Trophoblast cell (in vitro differentiated cells and primary cell): ENCODE measurements at regions not wholly inside any gene's neighbourhood (a gene's known extent, or its start where the extent isn't known, plus 50 kb on each side); places are given as distances from the start of the nearest gene placed in this dataset.

ENCODE experiments used
- DNase-seq, 2 donors: peaks; one replicate each; pipeline ENCODE4 v3.0.0-alpha.2; 2016
- H2AFZ ChIP-seq: 2 replicates; pipeline ENCODE4 v1.6.1; 2013; ENCODE audit warnings: low read length, moderate library complexity, mild to moderate bottlenecking; ENCODE audit not compliant: insufficient read depth, poor library complexity
- H2AK5ac ChIP-seq: 2 replicates; pipeline ENCODE4 v1.6.1; 2013; ENCODE audit warnings: mild to moderate bottlenecking, low read length
- H2BK120ac ChIP-seq: 2 replicates; pipeline ENCODE4 v1.6.1; 2013; ENCODE audit warnings: low read length, mild to moderate bottlenecking, moderate library complexity; ENCODE audit not compliant: insufficient read depth, poor library complexity
- H2BK12ac ChIP-seq: 2 replicates; pipeline ENCODE4 v1.6.1; 2013; ENCODE audit warnings: mild to moderate bottlenecking, low read length, moderate library complexity
- H2BK5ac ChIP-seq: 2 replicates; pipeline ENCODE4 v1.6.1; 2013; ENCODE audit warnings: low read length, low read depth, moderate library complexity, mild to moderate bottlenecking; ENCODE audit not compliant: poor library complexity
- H3K14ac ChIP-seq: 2 replicates; pipeline ENCODE4 v1.6.1; 2013; ENCODE audit warnings: mild to moderate bottlenecking, low read length
- H3K18ac ChIP-seq: 2 replicates; pipeline ENCODE4 v1.6.1; 2013; ENCODE audit warnings: mild to moderate bottlenecking, low read length
- H3K23ac ChIP-seq: 2 replicates; pipeline ENCODE4 v1.6.1; 2013; ENCODE audit warnings: low read length
- H3K27ac ChIP-seq: 2 replicates; pipeline ENCODE4 v1.5.1; 2013; ENCODE audit warnings: low read depth, mild to moderate bottlenecking, inconsistent platforms, low read length, moderate library complexity
- H3K27me3 ChIP-seq: 2 replicates; pipeline ENCODE4 v1.6.1; 2013; ENCODE audit warnings: inconsistent platforms, mild to moderate bottlenecking, low read length, moderate library complexity; ENCODE audit not compliant: insufficient read depth
- H3K36me3 ChIP-seq, 2 experiments: 1 replicate in 1 of 2; 2 replicates in 1 of 2; pipeline ENCODE4 v1.6.1; 2013; ENCODE audit warnings: low read length in 2 of 2, mild to moderate bottlenecking in 2 of 2, moderate library complexity in 1 of 2; ENCODE audit not compliant: insufficient read depth in 2 of 2, control insufficient read depth in 1 of 2
- H3K4ac ChIP-seq: 2 replicates; pipeline ENCODE4 v1.6.1; 2013; ENCODE audit warnings: low read depth, mild to moderate bottlenecking, low read length, moderate library complexity
- H3K4me1 ChIP-seq, 2 experiments: 1 replicate in 1 of 2; 2 replicates in 1 of 2; pipeline ENCODE4 v1.6.1; 2013; ENCODE audit warnings: low read length in 2 of 2, mild to moderate bottlenecking in 2 of 2, moderate library complexity in 1 of 2; ENCODE audit not compliant: insufficient read depth in 2 of 2, control insufficient read depth in 1 of 2
- H3K4me2 ChIP-seq: 2 replicates; pipeline ENCODE4 v1.6.1; 2013; ENCODE audit warnings: inconsistent platforms, mild to moderate bottlenecking, low read length, moderate library complexity
- H3K4me3 ChIP-seq: 2 replicates; pipeline ENCODE4 v1.5.1; 2013; ENCODE audit warnings: mild to moderate bottlenecking, low read depth, low read length, inconsistent platforms
- H3K79me1 ChIP-seq: one replicate; pipeline ENCODE4 v1.6.1; 2013; ENCODE audit warnings: low read length
- H3K79me2 ChIP-seq: 2 replicates; pipeline ENCODE4 v1.6.1; 2013; ENCODE audit warnings: low read length, mild to moderate bottlenecking; ENCODE audit not compliant: control insufficient read depth, insufficient read depth, poor library complexity
- H3K9ac ChIP-seq: 2 replicates; pipeline ENCODE4 v1.6.1; 2013; ENCODE audit warnings: mild to moderate bottlenecking, low read length
- H3K9me3 ChIP-seq: 2 replicates; pipeline ENCODE4 v1.6.1; 2013; ENCODE audit warnings: low read depth, mild to moderate bottlenecking, control low read depth, inconsistent platforms, low read length; ENCODE audit not compliant: insufficient read depth
- H4K12ac ChIP-seq: 2 replicates; pipeline ENCODE4 v1.6.1; 2013; ENCODE audit warnings: low read depth, mild to moderate bottlenecking, low read length, moderate library complexity
- H4K8ac ChIP-seq: 2 replicates; pipeline ENCODE4 v1.6.1; 2013; ENCODE audit warnings: low read depth, mild to moderate bottlenecking, low read length, moderate library complexity
- H4K91ac ChIP-seq: one replicate; pipeline ENCODE4 v1.6.1; 2013; ENCODE audit warnings: low read depth, mild to moderate bottlenecking, low read length, moderate library complexity
- WGBS: extraction: QIAGEN DNeasy Blood & Tissue Kit; methylation state at CpG from one replicate; pipeline ENCODE4 v1.1.7; 2013; ENCODE audit warnings: missing lambda C conversion rate; ENCODE audit not compliant: insufficient read length, insufficient coverage; ENCODE audit errors: extremely low coverage; 5-methylcytosine and 5-hydroxymethylcytosine counted together

GRCh38 chr15:69701198-69701597 lies 248.6 kb downstream of the RPLP1 start:
- no peak for DNase-seq
- no peak overlapping the region for H3K4me3 ChIP-seq
- H3K27ac ChIP-seq: no peak overlapping the region
- no peak overlapping the region for H3K4me2 ChIP-seq
- peaks cover 3% of the 10 kb centered on the region in 2 experiments for H3K4me1 ChIP-seq
- H3K9me3 ChIP-seq: no peaks in the 10 kb centered on the region
- H2BK120ac ChIP-seq: no peak overlapping the region
- no peak overlapping the region for H3K4ac ChIP-seq
- WGBS: no CpG with 5 or more reads among the region's 3 CpGs
- no peak overlapping the region for H2BK5ac ChIP-seq
- H3K18ac ChIP-seq: no peak overlapping the region
- no peaks in the 10 kb centered on the region for H3K36me3 ChIP-seq
- H3K79me2 ChIP-seq: no peaks in the 10 kb centered on the region
- no peaks in the 10 kb centered on the region for H3K27me3 ChIP-seq
- H2AFZ ChIP-seq: no peak overlapping the region
- H4K12ac ChIP-seq: no peak overlapping the region
- H4K8ac ChIP-seq: no peak overlapping the region
- H2AK5ac ChIP-seq: no peak overlapping the region
- H4K91ac ChIP-seq: no peak overlapping the region
- H3K79me1 ChIP-seq: no peaks in the 10 kb centered on the region
- no peak overlapping the region for H3K9ac ChIP-seq
- H2BK12ac ChIP-seq: no peak overlapping the region
- no peak overlapping the region for H3K14ac ChIP-seq
- H3K23ac ChIP-seq: no peak overlapping the region

DNA sequence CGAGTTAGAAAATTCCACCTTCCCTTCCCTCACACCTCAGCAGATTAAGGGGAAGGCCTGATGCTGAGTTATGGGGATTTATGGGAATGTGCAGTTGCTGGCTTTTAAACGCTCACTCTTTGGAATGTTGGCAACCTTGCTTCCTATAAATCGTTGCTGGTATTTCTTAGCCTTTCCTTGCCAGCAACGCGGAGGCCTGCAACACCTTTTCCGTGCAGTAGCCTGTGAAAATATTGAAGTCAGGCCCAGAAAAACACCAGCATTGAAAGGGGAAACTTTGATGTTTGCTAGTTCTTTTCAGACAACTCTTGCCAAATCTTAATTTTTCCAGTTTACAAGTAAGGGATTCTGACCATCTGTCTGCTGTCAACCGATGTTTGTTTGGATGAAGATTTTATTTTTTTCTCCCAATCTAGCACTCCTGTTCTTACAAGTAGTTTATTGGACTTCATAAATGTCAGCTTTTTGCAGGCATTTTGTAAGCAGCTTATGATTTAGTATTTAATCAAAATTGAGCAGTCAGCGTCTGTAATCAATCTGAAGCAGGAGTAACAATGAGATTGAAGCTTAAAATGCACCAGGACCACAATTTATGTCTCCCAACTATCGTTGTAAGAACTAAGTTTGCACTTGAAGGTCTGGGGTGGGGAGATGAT lies 251.0 kb downstream of the RPLP1 start:
- H2BK12ac ChIP-seq: no peak overlapping the region
- no peaks in the 10 kb centered on the region for H3K36me3 ChIP-seq
- no peak overlapping the region for H3K4ac ChIP-seq
- no peak overlapping the region for H4K8ac ChIP-seq
- no peak overlapping the region for H4K12ac ChIP-seq
- no peaks in the 10 kb centered on the region for H3K79me1 ChIP-seq
- no peak overlapping the region for H3K18ac ChIP-seq
- H2BK120ac ChIP-seq: no peak overlapping the region
- H3K14ac ChIP-seq: no peak overlapping the region
- no peak overlapping the region for H3K4me2 ChIP-seq
- peaks cover 4% of the 10 kb centered on the region for H3K9me3 ChIP-seq
- no peak overlapping the region for H2AFZ ChIP-seq
- H3K27ac ChIP-seq: no peak overlapping the region
- DNase-seq: no peak
- no peak overlapping the region for H3K4me3 ChIP-seq
- H3K4me1 ChIP-seq: peaks cover 3% of the 10 kb centered on the region in 2 experiments
- no peaks in the 10 kb centered on the region for H3K79me2 ChIP-seq
- H3K27me3 ChIP-seq: no peaks in the 10 kb centered on the region
- WGBS: no CpG with 5 or more reads among the region's 9 CpGs
- H2BK5ac ChIP-seq: no peak overlapping the region
- H4K91ac ChIP-seq: no peak overlapping the region
- no peak overlapping the region for H2AK5ac ChIP-seq
- H3K23ac ChIP-seq: no peak overlapping the region
- no peak overlapping the region for H3K9ac ChIP-seq

DNA sequence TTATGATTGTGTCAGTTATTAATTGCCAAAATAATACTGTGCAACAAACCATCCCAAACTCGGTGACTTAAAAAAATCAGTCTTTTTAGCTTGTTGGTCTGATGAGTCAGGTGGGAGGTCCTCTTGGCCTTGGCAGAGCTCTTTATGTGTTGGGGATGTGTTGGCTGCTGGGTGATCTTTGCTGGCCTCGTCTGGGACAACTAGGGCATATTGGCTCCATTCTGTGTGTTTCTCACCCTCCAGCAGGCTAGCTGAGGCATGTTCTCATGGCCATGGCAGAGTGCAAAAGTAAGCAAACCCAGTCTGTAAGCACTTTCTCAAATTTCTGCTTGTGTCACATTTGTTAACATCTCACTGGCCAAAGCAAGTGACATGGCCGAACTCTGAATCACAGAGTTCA lies 251.6 kb downstream of the RPLP1 start:
- no peak overlapping the region for H2BK5ac ChIP-seq
- no peak overlapping the region for H2BK120ac ChIP-seq
- no peak overlapping the region for H3K14ac ChIP-seq
- H3K79me2 ChIP-seq: no peaks in the 10 kb centered on the region
- H3K4me1 ChIP-seq: no peaks in the 10 kb centered on the region
- H3K4me3 ChIP-seq: no peak overlapping the region
- H3K23ac ChIP-seq: no peak overlapping the region
- peaks cover 5% of the 10 kb centered on the region for H3K9me3 ChIP-seq
- no peak overlapping the region for H2BK12ac ChIP-seq
- H4K91ac ChIP-seq: no peak overlapping the region
- no peaks in the 10 kb centered on the region for H3K36me3 ChIP-seq
- no peak overlapping the region for H2AK5ac ChIP-seq
- H2AFZ ChIP-seq: no peak overlapping the region
- H4K8ac ChIP-seq: no peak overlapping the region
- DNase-seq: peak in 1 of 2 donors; percentile 23
- WGBS: no CpG with 5 or more reads among the region's 3 CpGs
- H3K27ac ChIP-seq: no peak overlapping the region
- no peak overlapping the region for H4K12ac ChIP-seq
- H3K4ac ChIP-seq: no peak overlapping the region
- H3K9ac ChIP-seq: no peak overlapping the region
- no peak overlapping the region for H3K4me2 ChIP-seq
- no peak overlapping the region for H3K18ac ChIP-seq
- H3K79me1 ChIP-seq: no peaks in the 10 kb centered on the region
- H3K27me3 ChIP-seq: no peaks in the 10 kb centered on the region

GRCh38 chr15:69704700-69705099 lies 252.1 kb downstream of the RPLP1 start:
- Histone ChIP-seq H3K4me3 (no peak overlapping the region), H3K4me1 (no peaks in the 10 kb centered on the region), H3K23ac (no peak overlapping the region), H2BK12ac (no peak overlapping the region), H3K4me2 (no peak overlapping the region), H4K8ac (no peak overlapping the region), H4K91ac (no peak overlapping the region), H2BK120ac (no peak overlapping the region), H3K79me1 (no peaks in the 10 kb centered on the region), H4K12ac (no peak overlapping the region), H3K18ac (no peak overlapping the region), H2AK5ac (no peak overlapping the region), H3K9me3 (peaks cover 5% of the 10 kb centered on the region), H3K9ac (no peak overlapping the region), H3K36me3 (no peaks in the 10 kb centered on the region), H2BK5ac (no peak overlapping the region), H3K4ac (no peak overlapping the region), H3K14ac (no peak overlapping the region), H3K27me3 (no peaks in the 10 kb centered on the region), H2AFZ (no peak overlapping the region), H3K27ac (no peak overlapping the region), H3K79me2 (no peaks in the 10 kb centered on the region)
- peak; percentile 41 to 79 for DNase-seq
- WGBS: no CpG with 5 or more reads among the region's 4 CpGs
